ENCODE measurements at regions not wholly inside any gene's neighbourhood (a gene's known extent, or its start where the extent isn't known, plus 50 kb on each side); places are given as distances from the start of the nearest gene placed in this dataset.
A peak's percentile ranks its signal among the peaks of the same experiment; 100 is the strongest.
"Not testable (repeated sequence)": the region's sequence is repeated elsewhere in the genome, so short reads cannot be mapped to it uniquely, and the experiment has no call there.

- 10% methylated on average over 8 of the region's 8 CpGs for WGBS
- intact Hi-C loops (cut with DNase I) = no loop called here
- Histone ChIP-seq H3K36me3 (no peaks in the 10 kb centered on the region), H3K4me1 (replicated peaks) (no peaks in the 10 kb centered on the region), H3K9me3 (no peaks in the 10 kb centered on the region), H3K27me3 (replicated peaks; ENCODE audit: insufficient read depth) (no peaks in the 10 kb centered on the region), H3K27ac (no peak overlapping the region), H3K4me3 (no peak overlapping the region)
- TF ChIP-seq CTCF (IDR thresholded peaks at IDR 0.05) = peak in 3 of 4 experiments; percentile 49 to 73 (median 68)
- no peak for TF ChIP-seq POLR2A (IDR thresholded peaks at IDR 0.05)
- TF ChIP-seq POLR2AphosphoS5 (IDR thresholded peaks at IDR 0.05) = no peak
- DNase-seq (ENCODE audit: low spot score) = peak; percentile 17
Measured at GRCh38 chr7:142496545-142496991, 238.7 kb upstream of the PRSS58 start.

- H3K27me3 ChIP-seq (replicated peaks; ENCODE audit: insufficient read depth); H3K4me3 ChIP-seq; H3K4me1 ChIP-seq (replicated peaks); H3K36me3 ChIP-seq; intact Hi-C loops (cut with DNase I); H3K9me3 ChIP-seq; DNase-seq (ENCODE audit: low spot score); H3K27ac ChIP-seq: not testable (repeated sequence)
- WGBS = 76% methylated on average over 3 of the region's 3 CpGs
Measured at GRCh38 chr7:142495879-142496278, 238.0 kb upstream of the PRSS58 start.

GRCh38 chr7:142495301-142495700 is 237.4 kb upstream of the PRSS58 start:
- H3K4me1 ChIP-seq (replicated peaks); H3K27me3 ChIP-seq (replicated peaks; ENCODE audit: insufficient read depth); H3K9me3 ChIP-seq; intact Hi-C loops (cut with DNase I); H3K4me3 ChIP-seq; DNase-seq (ENCODE audit: low spot score); H3K27ac ChIP-seq; H3K36me3 ChIP-seq: not testable (repeated sequence)

- intact Hi-C loops (cut with DNase I) = no loop called here
- no peak overlapping the region for H3K27ac ChIP-seq
- H3K4me3 ChIP-seq = no peak overlapping the region
- no peaks in the 10 kb centered on the region for H3K27me3 ChIP-seq (replicated peaks; ENCODE audit: insufficient read depth)
- no peaks in the 10 kb centered on the region for H3K4me1 ChIP-seq (replicated peaks)
- 73% methylated on average over 2 of the region's 2 CpGs for WGBS
- TF ChIP-seq CTCF (IDR thresholded peaks at IDR 0.05) (no peak), POLR2A (IDR thresholded peaks at IDR 0.05) (no peak), POLR2AphosphoS5 (IDR thresholded peaks at IDR 0.05) (no peak)
- no peaks in the 10 kb centered on the region for H3K36me3 ChIP-seq
- no peak for DNase-seq (ENCODE audit: low spot score)
- H3K9me3 ChIP-seq = no peaks in the 10 kb centered on the region
Measured at GRCh38 chr7:142494021-142494420, 236.2 kb upstream of the PRSS58 start.

- H3K4me3 ChIP-seq = no peak overlapping the region
- H3K27me3 ChIP-seq (replicated peaks; ENCODE audit: insufficient read depth) = no peaks in the 10 kb centered on the region
- 97% methylated on average over 7 of the region's 7 CpGs for WGBS
- H3K27ac ChIP-seq = no peak overlapping the region
- no peaks in the 10 kb centered on the region for H3K9me3 ChIP-seq
- TF ChIP-seq CTCF (IDR thresholded peaks at IDR 0.05) (no peak), POLR2AphosphoS5 (IDR thresholded peaks at IDR 0.05) (no peak), POLR2A (IDR thresholded peaks at IDR 0.05) (no peak)
- no peaks in the 10 kb centered on the region for H3K36me3 ChIP-seq
- intact Hi-C loops (cut with DNase I) = no loop called here
- H3K4me1 ChIP-seq (replicated peaks) = no peaks in the 10 kb centered on the region
- no peak for DNase-seq (ENCODE audit: low spot score)
Measured at GRCh38 chr7:142488842-142489241, 231.0 kb upstream of the PRSS58 start.

GRCh38 chr7:142488036-142488633 is 230.3 kb upstream of the PRSS58 start:
- intact Hi-C loops (cut with DNase I) = no loop called here
- WGBS = 74% methylated on average over 10 of the region's 10 CpGs

GRCh38 chr7:142487565-142487964 is 229.7 kb upstream of the PRSS58 start:
- H3K4me1 ChIP-seq (replicated peaks); H3K4me3 ChIP-seq; intact Hi-C loops (cut with DNase I); H3K27ac ChIP-seq; DNase-seq (ENCODE audit: low spot score); H3K36me3 ChIP-seq; H3K27me3 ChIP-seq (replicated peaks; ENCODE audit: insufficient read depth); H3K9me3 ChIP-seq: not testable (repeated sequence)
- WGBS = 86% methylated on average over 4 of the region's 4 CpGs

More at GRCh38 chr7:142488036-142488633, 230.3 kb upstream of the PRSS58 start:
- no peaks in the 10 kb centered on the region for H3K9me3 ChIP-seq
- H3K27me3 ChIP-seq (replicated peaks; ENCODE audit: insufficient read depth) = no peaks in the 10 kb centered on the region
- H3K27ac ChIP-seq = no peak overlapping the region
- no peak for DNase-seq (ENCODE audit: low spot score)
- no peaks in the 10 kb centered on the region for H3K36me3 ChIP-seq
- TF ChIP-seq POLR2A (IDR thresholded peaks at IDR 0.05) (no peak), POLR2AphosphoS5 (IDR thresholded peaks at IDR 0.05) (no peak), CTCF (IDR thresholded peaks at IDR 0.05) (no peak)
- no peaks in the 10 kb centered on the region for H3K4me1 ChIP-seq (replicated peaks)
- H3K4me3 ChIP-seq = no peak overlapping the region
